ENCODE measurements at regions not wholly inside any gene's neighbourhood (a gene's known extent, or its start where the extent isn't known, plus 50 kb on each side); places are given as distances from the start of the nearest gene placed in this dataset.

- TF ChIP-seq POLR2A (IDR thresholded peaks at IDR 0.05) (no peak), CTCF (IDR thresholded peaks at IDR 0.05) (no peak)
Observed at GRCh38 chr6:137775720-137776119, 91.3 kb upstream of the TNFAIP3 start.

Data from heart left ventricle (tissue), 13 donors.